Esophagus muscularis mucosa (tissue), 4 donors: ENCODE measurements at regions not wholly inside any gene's neighbourhood (a gene's known extent, or its start where the extent isn't known, plus 50 kb on each side); places are given as distances from the start of the nearest gene placed in this dataset.

Experiments
- DNase-seq: peaks from one replicate; pipeline ENCODE4 v3.0.0-alpha.2; 2017; ENCODE audit errors: extremely low spot score
- H3K27ac ChIP-seq, 4 donors: fragments of 200-600 bp; sonication (generic); replicated peaks in 1 of 4; 1 replicate in 3 of 4; 2 replicates in 1 of 4; pipeline ENCODE4 v1.5.1; 2016 to 2019; ENCODE audit warnings: mild to moderate bottlenecking in 1 of 4
- H3K27me3 ChIP-seq, 4 donors: fragments of 200-600 bp; sonication (generic); one replicate each; pipeline versions ENCODE4 v1.5.1 to v1.6.0; 2016 to 2019
- H3K36me3 ChIP-seq, 4 donors: fragments of 200-600 bp; sonication (generic); one replicate each; pipeline ENCODE4 v1.5.1; 2016 to 2019
- H3K4me1 ChIP-seq, 4 donors: fragments of 200-600 bp; sonication (generic); one replicate each; pipeline ENCODE4 v1.5.1; 2016 to 2019
- H3K4me3 ChIP-seq, 4 donors: fragments of 200-600 bp; sonication (generic); 1 replicate in 2 of 4; 2 replicates in 2 of 4; pipeline ENCODE4 v1.5.1; 2016 to 2019; ENCODE audit warnings: mild to moderate bottlenecking in 4 of 4, moderate library complexity in 1 of 4
- H3K9me3 ChIP-seq, 4 donors: fragments of 200-600 bp; sonication (generic); 1 replicate in 3 of 4; 2 replicates in 1 of 4; pipeline ENCODE4 v1.5.1; 2016 to 2019
- EP300 ChIP-seq: sonication (generic); formaldehyde crosslinking; IDR thresholded peaks from one replicate; pipeline ENCODE4 v1.6.1; 2017; ENCODE audit warnings: antibody characterized with exemption
- POLR2A ChIP-seq: fragments of 450-650 bp; IDR thresholded peaks from one replicate; pipeline ENCODE4 v1.6.1; 2017; ENCODE audit warnings: antibody characterized with exemption, moderate library complexity, mild to moderate bottlenecking, low read depth
- POLR2AphosphoS5 ChIP-seq, 2 donors: sonication (generic); formaldehyde crosslinking; IDR thresholded peaks; one replicate each; pipeline ENCODE4 v1.6.1; 2017; ENCODE audit warnings: antibody characterized with exemption in 2 of 2
- WGBS: methylation state at CpG from one replicate; pipeline ENCODE4 v1.1.5; 2018; 5-methylcytosine and 5-hydroxymethylcytosine counted together
- intact Hi-C: fragments of 100-400 bp; cut with DNase I; formaldehyde crosslinking; loops from one replicate; pipeline ENCODE4 v1.15.1; 2023
- TF ChIP-seq, protein P1 (sequence below), 3 experiments: fragments of 200-600 bp in 2 of 3; fragments of 450-650 bp in 1 of 3; sonication (generic) in 2 of 3; IDR thresholded peaks; one replicate each; pipeline ENCODE4 v1.5.1; 2017 to 2019; ENCODE audit warnings: antibody characterized with exemption in 3 of 3, mild to moderate bottlenecking in 2 of 3, moderate library complexity in 1 of 3

DNA sequence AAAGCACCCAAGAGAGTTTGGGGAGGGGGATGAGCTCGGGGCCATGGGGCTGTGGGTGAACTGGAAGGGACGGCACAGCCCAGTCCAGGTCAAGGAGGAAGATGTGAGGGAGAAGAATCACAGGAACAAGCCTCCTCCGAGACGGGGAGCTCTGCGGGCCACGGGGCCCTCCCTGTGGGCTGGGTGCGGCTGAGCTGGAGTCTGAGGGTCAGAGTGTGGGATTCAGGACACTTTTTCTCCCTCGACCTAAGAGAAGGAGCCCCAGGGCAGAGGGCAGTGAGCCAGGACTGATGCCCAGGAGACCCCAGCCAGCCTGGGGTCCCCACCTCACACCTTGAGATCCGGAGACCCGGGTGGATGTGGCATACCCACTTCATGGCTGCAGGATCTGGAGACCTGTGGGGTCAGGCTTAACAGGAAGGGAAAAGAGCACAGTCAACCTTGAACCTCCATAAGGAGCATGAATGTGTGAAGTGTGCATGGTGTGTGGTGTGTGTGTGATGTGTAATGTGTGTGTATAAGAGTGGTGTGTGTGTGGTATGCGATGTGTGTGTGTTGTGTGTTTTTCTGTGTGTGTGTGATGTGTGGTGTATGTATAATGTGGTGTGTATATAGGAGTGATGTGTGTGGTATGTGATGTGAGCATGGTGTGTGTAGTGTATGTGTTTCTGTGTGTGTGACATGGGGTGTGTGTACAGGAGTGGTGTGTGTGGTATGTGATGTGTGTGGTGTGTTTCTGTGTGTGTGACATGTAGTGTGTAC, 504.6 kb downstream of the BRD1 start:
- H3K36me3 ChIP-seq = no peaks in the 10 kb centered on the region
- peaks cover 0 to 23% (median 11%) of the 10 kb centered on the region in 4 donors for H3K9me3 ChIP-seq
- H3K27me3 ChIP-seq = peaks cover 0 to 78% (median 0%) of the 10 kb centered on the region in 4 donors
- no peak overlapping the region for H3K27ac ChIP-seq
- TF ChIP-seq, protein P1, sequence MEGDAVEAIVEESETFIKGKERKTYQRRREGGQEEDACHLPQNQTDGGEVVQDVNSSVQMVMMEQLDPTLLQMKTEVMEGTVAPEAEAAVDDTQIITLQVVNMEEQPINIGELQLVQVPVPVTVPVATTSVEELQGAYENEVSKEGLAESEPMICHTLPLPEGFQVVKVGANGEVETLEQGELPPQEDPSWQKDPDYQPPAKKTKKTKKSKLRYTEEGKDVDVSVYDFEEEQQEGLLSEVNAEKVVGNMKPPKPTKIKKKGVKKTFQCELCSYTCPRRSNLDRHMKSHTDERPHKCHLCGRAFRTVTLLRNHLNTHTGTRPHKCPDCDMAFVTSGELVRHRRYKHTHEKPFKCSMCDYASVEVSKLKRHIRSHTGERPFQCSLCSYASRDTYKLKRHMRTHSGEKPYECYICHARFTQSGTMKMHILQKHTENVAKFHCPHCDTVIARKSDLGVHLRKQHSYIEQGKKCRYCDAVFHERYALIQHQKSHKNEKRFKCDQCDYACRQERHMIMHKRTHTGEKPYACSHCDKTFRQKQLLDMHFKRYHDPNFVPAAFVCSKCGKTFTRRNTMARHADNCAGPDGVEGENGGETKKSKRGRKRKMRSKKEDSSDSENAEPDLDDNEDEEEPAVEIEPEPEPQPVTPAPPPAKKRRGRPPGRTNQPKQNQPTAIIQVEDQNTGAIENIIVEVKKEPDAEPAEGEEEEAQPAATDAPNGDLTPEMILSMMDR (IDR thresholded peaks at IDR 0.05) = no peak
- TF ChIP-seq POLR2AphosphoS5 (IDR thresholded peaks at IDR 0.05) (no peak), POLR2A (no peak), EP300 (no peak)
- intact Hi-C loops = loop anchor here (10.0 kb wide), 1 partner anchor 62 kb away; no protein-coding TSS in a partner anchor
- DNase-seq = peak; percentile 80
- no peaks in the 10 kb centered on the region for H3K4me1 ChIP-seq
- H3K4me3 ChIP-seq = no peak overlapping the region
- 74% methylated on average over 11 of the region's 11 CpGs for WGBS

DNA sequence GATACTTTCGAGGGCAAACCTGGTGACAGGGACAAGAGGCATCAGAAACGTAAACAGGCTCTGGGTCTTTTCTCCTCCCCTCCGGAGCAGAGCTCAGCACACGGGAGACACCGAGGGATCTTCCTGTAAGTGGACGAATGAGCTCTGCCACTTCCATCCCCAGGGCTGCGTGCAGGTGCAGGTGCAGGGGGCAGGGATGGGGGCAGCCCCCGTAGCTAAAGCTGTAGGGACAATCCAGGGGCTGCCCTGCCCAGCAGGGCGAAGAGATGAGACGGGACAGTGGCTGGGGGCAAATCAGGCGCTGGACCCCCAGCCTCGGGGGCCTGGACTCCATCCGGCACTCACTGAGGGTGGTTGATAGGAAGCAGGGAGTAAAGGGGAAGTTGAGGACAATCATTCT, 505.4 kb downstream of the BRD1 start:
- WGBS = 67% methylated on average over 12 of the region's 13 CpGs
- Histone ChIP-seq H3K4me3 (no peak overlapping the region), H3K9me3 (peaks cover 0 to 15% (median 5%) of the 10 kb centered on the region in 4 donors), H3K27ac (no peak overlapping the region), H3K36me3 (no peaks in the 10 kb centered on the region), H3K27me3 (peaks cover 0 to 71% (median 0%) of the 10 kb centered on the region in 4 donors), H3K4me1 (no peaks in the 10 kb centered on the region)
- no peak for TF ChIP-seq POLR2A
- TF ChIP-seq, protein P1 (IDR thresholded peaks at IDR 0.05) = no peak
- intact Hi-C loops = loop anchor here (10.0 kb wide), 1 partner anchor 63 kb away; no protein-coding TSS in a partner anchor
- DNase-seq = peak; percentile 72

GRCh38 chr22:49321477-49322055, 506.1 kb downstream of the BRD1 start:
- peaks cover 0 to 75% (median 0%) of the 10 kb centered on the region in 4 donors for H3K27me3 ChIP-seq
- intact Hi-C loops = loop anchor here (10.0 kb wide), 1 partner anchor 63 kb away; no protein-coding TSS in a partner anchor
- peak; percentile 64 for DNase-seq
- 76% methylated on average over 23 of the region's 33 CpGs for WGBS
- no peak overlapping the region for H3K4me3 ChIP-seq
- TF ChIP-seq, protein P1 (IDR thresholded peaks at IDR 0.05) = no peak
- TF ChIP-seq EP300 (no peak), POLR2A (no peak), POLR2AphosphoS5 (IDR thresholded peaks at IDR 0.05) (no peak)
- H3K9me3 ChIP-seq = peaks cover 0 to 8% (median 0%) of the 10 kb centered on the region in 4 donors
- no peaks in the 10 kb centered on the region for H3K4me1 ChIP-seq
- no peaks in the 10 kb centered on the region for H3K36me3 ChIP-seq
- H3K27ac ChIP-seq = no peak overlapping the region

DNA sequence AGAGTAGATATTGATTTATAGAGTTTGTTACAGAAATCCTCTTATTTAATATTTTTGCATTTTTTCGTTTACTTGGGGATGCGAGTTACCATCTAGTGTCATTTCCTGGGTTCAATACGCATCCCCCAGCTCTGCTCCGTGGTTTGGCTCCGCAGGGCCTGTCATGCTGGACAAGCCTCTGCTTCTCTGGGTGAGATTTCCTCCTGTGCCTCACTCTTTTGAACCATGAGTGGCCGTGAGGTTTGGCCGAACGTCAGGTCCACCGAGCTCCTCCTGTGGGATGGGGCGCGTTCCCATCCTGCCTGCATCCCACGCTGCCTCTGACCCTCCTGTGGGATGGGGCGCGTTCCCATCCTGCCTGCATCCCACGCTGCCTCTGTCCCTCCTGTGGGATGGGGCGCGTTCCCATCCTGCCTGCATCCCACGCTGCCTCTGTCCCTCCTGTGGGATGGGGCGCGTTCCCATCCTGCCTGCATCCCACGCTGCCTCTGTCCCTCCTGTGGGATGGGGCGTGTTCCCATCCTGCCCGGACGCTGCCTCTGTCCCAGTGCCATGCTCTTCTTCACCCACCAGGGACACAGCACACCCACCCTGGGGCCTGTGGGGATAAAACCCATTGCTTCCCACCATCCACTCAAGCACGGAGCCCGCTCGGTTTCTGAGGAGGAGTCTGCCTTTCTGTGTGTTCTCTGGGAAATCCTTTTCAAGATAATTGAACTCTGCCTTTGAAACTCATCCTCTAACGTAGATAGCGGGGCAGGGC, 506.8 kb downstream of the BRD1 start:
- Histone ChIP-seq H3K9me3 (peaks cover 0 to 1% (median 0%) of the 10 kb centered on the region in 4 donors), H3K27me3 (peaks cover 0 to 78% (median 0%) of the 10 kb centered on the region in 4 donors), H3K27ac (no peak overlapping the region), H3K36me3 (no peaks in the 10 kb centered on the region), H3K4me1 (no peaks in the 10 kb centered on the region), H3K4me3 (no peak overlapping the region)
- TF ChIP-seq, protein P1 (IDR thresholded peaks at IDR 0.05) = no peak
- TF ChIP-seq EP300 (no peak), POLR2A (no peak), POLR2AphosphoS5 (IDR thresholded peaks at IDR 0.05) (no peak)
- 78% methylated on average over 13 of the region's 29 CpGs for WGBS
- DNase-seq = no peak
- intact Hi-C loops = loop anchor here (10.0 kb wide), 1 partner anchor 64 kb away; no protein-coding TSS in a partner anchor
